ENCODE measurements at regions not wholly inside any gene's neighbourhood (a gene's known extent, or its start where the extent isn't known, plus 50 kb on each side); places are given as distances from the start of the nearest gene placed in this dataset.

DNA sequence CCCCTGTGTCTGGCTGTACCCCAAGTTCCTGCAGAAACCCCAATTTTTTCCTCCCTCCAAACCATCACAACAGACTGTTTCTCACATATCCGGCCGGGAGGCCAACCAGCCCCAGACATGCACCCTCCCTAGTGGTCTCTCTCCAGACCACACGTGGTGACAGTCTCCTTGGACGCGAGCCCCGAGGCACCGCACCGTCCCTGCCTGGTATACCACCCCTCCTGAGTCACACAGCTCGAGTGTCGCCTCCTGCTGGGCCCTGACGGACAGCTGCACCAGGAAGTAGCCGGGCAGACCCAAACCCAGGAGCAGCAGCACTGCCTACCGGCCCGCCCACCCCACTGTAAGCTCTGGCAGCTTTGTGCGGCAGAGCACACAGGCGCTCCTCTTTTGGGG lies 97.4 kb downstream of the RFLNA start:
- whole genome bisulfite sequencing = 35% methylated on average over 11 of the region's 16 CpGs
- Histone ChIP-seq H3K36me3 (peaks cover 0 to 30% (median 23%) of the 10 kb centered on the region in 4 donors), H3K9me3 (no peaks in the 10 kb centered on the region), H3K4me1 (peaks cover 98 to 100% (median 100%) of the 10 kb centered on the region in 4 donors), H3K4me3 (no peak overlapping the region), H3K27ac (replicated peaks in 1 of 4) (peak overlapping the region; percentile 95 to 98 (median 96)), H3K27me3 (peaks cover 0 to 2% (median 0%) of the 10 kb centered on the region in 4 donors)
- no peak for DNase-seq (ENCODE audit: extremely low spot score)
- intact Hi-C loops (cut with DNase I) = no loop called here
- no peak for TF ChIP-seq POLR2AphosphoS5 (IDR thresholded peaks at IDR 0.05)
- TF ChIP-seq, protein P1, sequence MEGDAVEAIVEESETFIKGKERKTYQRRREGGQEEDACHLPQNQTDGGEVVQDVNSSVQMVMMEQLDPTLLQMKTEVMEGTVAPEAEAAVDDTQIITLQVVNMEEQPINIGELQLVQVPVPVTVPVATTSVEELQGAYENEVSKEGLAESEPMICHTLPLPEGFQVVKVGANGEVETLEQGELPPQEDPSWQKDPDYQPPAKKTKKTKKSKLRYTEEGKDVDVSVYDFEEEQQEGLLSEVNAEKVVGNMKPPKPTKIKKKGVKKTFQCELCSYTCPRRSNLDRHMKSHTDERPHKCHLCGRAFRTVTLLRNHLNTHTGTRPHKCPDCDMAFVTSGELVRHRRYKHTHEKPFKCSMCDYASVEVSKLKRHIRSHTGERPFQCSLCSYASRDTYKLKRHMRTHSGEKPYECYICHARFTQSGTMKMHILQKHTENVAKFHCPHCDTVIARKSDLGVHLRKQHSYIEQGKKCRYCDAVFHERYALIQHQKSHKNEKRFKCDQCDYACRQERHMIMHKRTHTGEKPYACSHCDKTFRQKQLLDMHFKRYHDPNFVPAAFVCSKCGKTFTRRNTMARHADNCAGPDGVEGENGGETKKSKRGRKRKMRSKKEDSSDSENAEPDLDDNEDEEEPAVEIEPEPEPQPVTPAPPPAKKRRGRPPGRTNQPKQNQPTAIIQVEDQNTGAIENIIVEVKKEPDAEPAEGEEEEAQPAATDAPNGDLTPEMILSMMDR (IDR thresholded peaks at IDR 0.05) = no peak
- no peak for TF ChIP-seq EP300 (IDR thresholded peaks at IDR 0.05)
- no peak for TF ChIP-seq POLR2A (IDR thresholded peaks at IDR 0.05; ENCODE audit: low read depth)

DNA sequence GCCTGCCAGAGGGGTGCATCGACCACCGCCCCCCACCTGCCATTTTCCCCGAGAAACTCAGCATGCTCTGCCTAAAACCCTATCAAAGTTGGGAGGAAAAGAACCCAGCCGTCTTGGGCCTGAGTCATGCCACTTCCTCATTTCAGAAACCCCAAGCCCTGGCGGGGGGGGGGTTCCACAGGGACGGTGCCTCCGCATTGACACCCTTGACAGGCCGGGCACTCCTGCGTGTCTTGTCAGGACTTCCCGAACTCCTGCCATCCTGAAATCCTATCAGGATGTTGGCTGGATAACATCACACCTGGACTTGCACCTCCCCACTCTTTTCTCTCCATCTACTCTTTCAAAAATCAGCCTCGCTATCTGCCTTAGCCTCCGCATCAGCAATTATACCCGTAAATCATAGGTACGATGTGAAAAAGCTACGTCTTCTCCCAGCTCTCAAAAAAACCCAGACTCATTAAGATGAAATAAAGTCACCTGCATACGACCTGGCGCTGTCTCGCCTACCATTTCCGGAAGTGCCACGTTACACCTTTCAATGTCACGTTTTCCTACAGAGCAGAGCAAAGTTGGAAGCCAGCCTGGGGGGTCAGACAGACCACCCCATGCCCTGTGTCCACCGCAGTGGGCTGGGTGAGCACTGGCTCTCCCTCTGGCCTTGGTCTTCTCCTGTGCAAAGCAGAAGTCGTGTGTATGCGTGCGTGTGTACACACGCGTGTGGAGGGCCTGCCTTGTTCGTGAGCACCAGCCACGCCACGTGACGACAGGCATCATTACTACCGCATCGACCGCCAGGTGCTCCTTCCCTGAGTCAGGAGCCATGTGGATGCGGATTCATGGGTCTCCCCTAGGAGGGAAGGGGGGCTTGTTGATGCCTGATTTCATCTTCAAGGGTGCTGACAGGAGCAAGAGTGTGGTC lies 96.7 kb downstream of the RFLNA start:
- Histone ChIP-seq H3K27ac (replicated peaks in 1 of 4) (peak overlapping the region; percentile 95 to 98 (median 96)), H3K27me3 (peaks cover 0 to 2% (median 0%) of the 10 kb centered on the region in 4 donors), H3K9me3 (no peaks in the 10 kb centered on the region), H3K4me3 (peak overlapping the region in 1 of 4 donors; percentile 27), H3K4me1 (peaks cover 98 to 100% (median 100%) of the 10 kb centered on the region in 4 donors), H3K36me3 (peaks cover 0 to 28% (median 19%) of the 10 kb centered on the region in 4 donors)
- TF ChIP-seq POLR2AphosphoS5 (IDR thresholded peaks at IDR 0.05) (peak in 1 of 2 donors; percentile 52), POLR2A (IDR thresholded peaks at IDR 0.05; ENCODE audit: low read depth) (no peak), EP300 (IDR thresholded peaks at IDR 0.05) (no peak)
- DNase-seq (ENCODE audit: extremely low spot score) = no peak
- intact Hi-C loops (cut with DNase I) = no loop called here
- 64% methylated on average over 28 of the region's 35 CpGs for WGBS

DNA sequence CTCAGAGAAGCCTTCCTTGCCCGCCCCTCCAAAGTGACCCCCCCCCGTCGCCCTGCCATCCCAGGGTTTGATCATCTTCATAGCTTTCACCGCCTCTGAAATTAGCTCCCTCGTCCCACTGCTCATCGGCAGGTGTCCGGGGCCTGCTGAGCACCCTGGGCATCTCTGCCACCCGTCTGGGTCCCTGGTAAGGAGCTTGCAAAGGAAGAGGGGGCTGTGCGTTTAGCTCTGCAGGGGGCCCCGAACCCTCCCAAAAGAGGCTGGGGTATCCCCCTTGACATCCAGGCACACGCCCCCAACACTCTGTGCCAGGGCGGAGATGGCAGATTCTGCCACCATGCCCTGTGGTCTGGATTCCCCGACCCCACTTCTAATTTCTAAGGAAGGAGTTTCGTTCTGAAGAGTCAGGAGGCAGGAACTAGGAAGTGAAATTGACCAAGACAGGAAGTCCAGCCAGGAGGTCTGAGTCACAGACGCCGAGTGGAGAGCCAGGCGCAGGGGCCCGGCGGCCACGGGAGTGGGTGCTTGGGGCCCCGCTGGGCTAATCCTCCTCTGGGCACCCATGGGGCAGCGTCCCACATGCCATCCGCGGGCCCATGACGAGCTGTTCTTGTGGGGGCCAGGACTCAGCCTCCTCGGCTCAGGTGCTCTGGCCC lies 95.7 kb downstream of the RFLNA start:
- H3K4me3 ChIP-seq = peak overlapping the region in 1 of 4 donors; percentile 27
- WGBS = 64% methylated on average over 16 of the region's 26 CpGs
- DNase-seq (ENCODE audit: extremely low spot score) = no peak
- peaks cover 98 to 100% (median 100%) of the 10 kb centered on the region in 4 donors for H3K4me1 ChIP-seq
- H3K27ac ChIP-seq (replicated peaks in 1 of 4) = peak overlapping the region; percentile 95 to 98 (median 96)
- H3K9me3 ChIP-seq = no peaks in the 10 kb centered on the region
- peaks cover 0 to 22% (median 15%) of the 10 kb centered on the region in 4 donors for H3K36me3 ChIP-seq
- intact Hi-C loops (cut with DNase I) = no loop called here
- peaks cover 0 to 2% (median 0%) of the 10 kb centered on the region in 4 donors for H3K27me3 ChIP-seq
- peak; percentile 59 to 61 for TF ChIP-seq POLR2AphosphoS5 (IDR thresholded peaks at IDR 0.05)
- no peak for TF ChIP-seq POLR2A (IDR thresholded peaks at IDR 0.05; ENCODE audit: low read depth)

DNA sequence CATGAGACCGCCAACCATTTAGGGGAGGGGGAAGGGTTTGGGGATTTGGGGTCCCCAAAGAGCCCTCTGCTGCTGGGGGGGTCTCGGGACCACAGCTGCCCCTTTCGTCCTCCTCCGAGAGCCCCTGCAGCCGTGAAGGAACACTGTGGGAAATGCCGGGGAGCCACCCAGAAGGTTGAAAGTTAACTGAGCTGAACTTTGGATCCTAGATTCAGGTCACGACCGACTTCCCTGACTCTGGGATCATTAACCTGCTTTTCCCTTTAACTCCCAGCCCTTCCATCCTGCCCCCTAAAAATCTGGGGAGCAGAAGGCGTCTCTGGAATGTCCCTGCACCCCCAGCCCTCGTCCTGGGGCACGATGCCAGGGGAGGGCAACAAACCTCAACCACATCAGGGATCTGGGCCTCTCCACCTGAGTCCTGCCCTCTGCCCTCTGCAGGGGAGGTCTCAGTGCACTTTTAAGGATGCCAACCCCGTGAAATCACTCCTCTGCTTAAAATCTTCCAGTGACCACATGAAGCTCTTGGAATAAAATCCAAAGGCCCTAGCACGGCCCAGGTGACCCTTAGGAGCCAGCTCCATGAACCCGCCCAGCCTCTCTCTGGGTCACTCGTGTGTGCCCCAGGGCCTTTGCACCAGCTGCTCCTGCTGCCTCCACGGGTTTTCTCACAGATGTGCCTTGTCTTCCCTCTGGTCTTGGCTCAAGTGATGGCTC lies 95.0 kb downstream of the RFLNA start:
- H3K4me3 ChIP-seq = peak overlapping the region; percentile 59 to 71 (median 62)
- DNase-seq (ENCODE audit: extremely low spot score) = no peak
- TF ChIP-seq POLR2AphosphoS5 (IDR thresholded peaks at IDR 0.05) = no peak
- no peak for TF ChIP-seq EP300 (IDR thresholded peaks at IDR 0.05)
- no peak for TF ChIP-seq POLR2A (IDR thresholded peaks at IDR 0.05; ENCODE audit: low read depth)
- TF ChIP-seq, protein P1 (IDR thresholded peaks at IDR 0.05) = no peak
- WGBS = 67% methylated on average over 11 of the region's 16 CpGs
- H3K27me3 ChIP-seq = peaks cover 0 to 2% (median 0%) of the 10 kb centered on the region in 4 donors
- peak overlapping the region; percentile 95 to 98 (median 96) for H3K27ac ChIP-seq (replicated peaks in 1 of 4)
- H3K4me1 ChIP-seq = peaks cover 98 to 100% (median 100%) of the 10 kb centered on the region in 4 donors
- intact Hi-C loops (cut with DNase I) = loop anchor here (10.0 kb wide), 1 partner anchor 525 kb away; the partner anchor contains the start of gene UBC
- H3K9me3 ChIP-seq = no peaks in the 10 kb centered on the region
- peaks cover 6 to 22% (median 16%) of the 10 kb centered on the region in 4 donors for H3K36me3 ChIP-seq

DNA sequence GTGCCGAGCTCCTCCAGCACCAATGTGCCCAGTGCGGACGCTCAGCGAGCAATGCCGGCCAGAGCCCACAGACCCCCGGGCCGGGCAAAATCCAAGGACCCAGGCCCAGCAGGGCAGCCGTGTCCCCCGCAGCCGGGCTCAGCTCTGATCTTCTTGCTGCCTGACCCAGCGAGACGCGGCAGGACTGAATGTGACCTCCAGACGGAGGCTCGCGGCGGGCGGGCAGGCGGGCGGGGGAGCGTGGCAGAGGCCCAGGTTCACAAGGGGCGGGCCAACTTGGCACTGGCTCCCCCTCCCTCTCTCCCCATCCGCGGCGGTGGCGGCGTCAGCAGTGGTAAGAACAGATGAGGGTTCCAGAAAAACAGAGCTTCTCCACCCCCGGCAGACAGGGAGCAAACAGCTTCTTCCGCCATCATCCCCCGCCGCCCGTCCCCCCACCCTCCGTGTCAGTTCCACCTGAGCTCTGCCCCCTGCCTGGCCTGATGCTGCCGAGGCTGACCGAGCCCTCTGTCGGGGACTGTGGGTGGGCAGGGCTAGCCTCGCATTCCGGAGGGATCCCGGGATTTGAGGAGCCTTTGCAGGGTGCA lies 94.3 kb downstream of the RFLNA start:
- H3K4me1 ChIP-seq = peaks cover 93 to 100% (median 100%) of the 10 kb centered on the region in 4 donors
- intact Hi-C loops (cut with DNase I) = loop anchor here (10.0 kb wide), 1 partner anchor 526 kb away; the partner anchor contains the start of gene UBC
- peak overlapping the region; percentile 59 to 71 (median 62) for H3K4me3 ChIP-seq
- peak overlapping the region; percentile 95 to 98 (median 96) for H3K27ac ChIP-seq (replicated peaks in 1 of 4)
- WGBS = 0% methylated on average over 6 of the region's 39 CpGs
- no peaks in the 10 kb centered on the region for H3K9me3 ChIP-seq
- H3K36me3 ChIP-seq = peaks cover 10 to 23% (median 20%) of the 10 kb centered on the region in 4 donors
- DNase-seq (ENCODE audit: extremely low spot score) = peak; percentile 97
- TF ChIP-seq EP300 (IDR thresholded peaks at IDR 0.05) = no peak
- TF ChIP-seq POLR2AphosphoS5 (IDR thresholded peaks at IDR 0.05) = peak; percentile 69 to 83
- TF ChIP-seq, protein P1 (IDR thresholded peaks at IDR 0.05) = no peak
- TF ChIP-seq POLR2A (IDR thresholded peaks at IDR 0.05; ENCODE audit: low read depth) = peak; percentile 32
- peaks cover 0 to 2% (median 0%) of the 10 kb centered on the region in 4 donors for H3K27me3 ChIP-seq
